ENCODE measurements at regions not wholly inside any gene's neighbourhood (a gene's known extent, or its start where the extent isn't known, plus 50 kb on each side); places are given as distances from the start of the nearest gene placed in this dataset.

- DNase-seq, result no peak
Observed at GRCh38 chr12:116498471-116498870, 60.7 kb upstream of the MAP1LC3B2 start.

- DNase-seq, result no peak
Observed at GRCh38 chr12:116502141-116502725, 56.9 kb upstream of the MAP1LC3B2 start.

GRCh38 chr12:116502989-116503496 is 56.1 kb upstream of the MAP1LC3B2 start:
- DNase-seq, result no peak

- no peak for DNase-seq
Observed at GRCh38 chr12:116504438-116504837, 54.7 kb upstream of the MAP1LC3B2 start.

GRCh38 chr12:116506697-116507064 is 52.5 kb upstream of the MAP1LC3B2 start:
- no peak for DNase-seq

- peak; percentile 23 for DNase-seq
Observed at GRCh38 chr12:116508145-116509121, 50.7 kb upstream of the MAP1LC3B2 start.
